Calu3 (cell line): ENCODE measurements at regions not wholly inside any gene's neighbourhood (a gene's known extent, or its start where the extent isn't known, plus 50 kb on each side); places are given as distances from the start of the nearest gene placed in this dataset.
A peak's percentile ranks its signal among the peaks of the same experiment; 100 is the strongest.

Experiments
- BruUV-seq: library from RNA; stranded (reverse); fragments of 400-500 nt; replicated peaks from 2 replicates; lab custom pipeline; 2021; lab: Mats Ljungman, UMichigan
- CTCF ChIA-PET: fragments of 300-600 bp; sonication (Branson Sonifier 250); formaldehyde crosslinking; loops from one replicate; lab custom pipeline; 2022; ENCODE audit warnings: antibody characterized with exemption; lab: Charles Lee
- DNase-seq: peaks from one replicate; pipeline ENCODE4 v3.0.0; 2022
- H3K27ac Mint-ChIP-seq: one replicate; pipeline ENCODE4 v1.8.0; 2022; ENCODE audit warnings: mixed read lengths; ENCODE audit not compliant: unreplicated experiment
- H3K27me3 Mint-ChIP-seq: one replicate; pipeline ENCODE4 v1.8.0; 2022; ENCODE audit warnings: mixed read lengths; ENCODE audit not compliant: unreplicated experiment
- H3K36me3 Mint-ChIP-seq: one replicate; pipeline ENCODE4 v1.8.0; 2022; ENCODE audit warnings: mild to moderate bottlenecking, moderate library complexity, mixed read lengths; ENCODE audit not compliant: insufficient read depth, unreplicated experiment
- H3K4me1 Mint-ChIP-seq: one replicate; pipeline ENCODE4 v1.8.0; 2022; ENCODE audit warnings: mild to moderate bottlenecking, low read depth, mixed read lengths; ENCODE audit not compliant: unreplicated experiment
- H3K4me3 Mint-ChIP-seq: one replicate; pipeline ENCODE4 v1.8.0; 2022; ENCODE audit warnings: mild to moderate bottlenecking, low read depth, moderate library complexity, mixed read lengths; ENCODE audit not compliant: unreplicated experiment
- H3K9me3 Mint-ChIP-seq: one replicate; pipeline ENCODE4 v1.8.0; 2022; ENCODE audit warnings: low read depth, mixed read lengths; ENCODE audit not compliant: unreplicated experiment
- CTCF ChIP-seq: fragments of 200-600 bp; IDR thresholded peaks from one replicate; pipeline ENCODE4 v1.8.0; 2022; ENCODE audit warnings: antibody characterized with exemption; ENCODE audit not compliant: unreplicated experiment
- intact Hi-C: fragments of 100-400 bp; cut with micrococcal nuclease; formaldehyde crosslinking; loops from one replicate; pipeline ENCODE4 v1.10.0; 2022; ENCODE audit not compliant: unreplicated experiment

- Mint-ChIP-seq H3K9me3 (peaks cover 2% of the 10 kb centered on the region), H3K36me3 (no peaks in the 10 kb centered on the region), H3K4me3 (no peak overlapping the region), H3K4me1 (peaks cover 10% of the 10 kb centered on the region), H3K27me3 (peaks cover 11% of the 10 kb centered on the region), H3K27ac (peak overlapping the region; percentile 56)
- CTCF ChIA-PET = interaction anchor here (1.0 to 1.4 kb wide), 5 partner anchors 11 to 219 kb away, joined by 3 to 5 read pairs (median 4); no protein-coding TSS in a partner anchor
- no peak for TF ChIP-seq CTCF
- intact Hi-C loops = no loop called here
- no TSS peak for BruUV-seq
- DNase-seq = peak; percentile 72
Observed at GRCh38 chr16:86798247-86799041, 220.1 kb downstream of the FOXL1 start.

- intact Hi-C loops = no loop called here
- H3K4me1 Mint-ChIP-seq = peaks cover 10% of the 10 kb centered on the region
- peaks cover 2% of the 10 kb centered on the region for H3K9me3 Mint-ChIP-seq
- H3K27me3 Mint-ChIP-seq = peaks cover 2% of the 10 kb centered on the region
- H3K36me3 Mint-ChIP-seq = no peaks in the 10 kb centered on the region
- TF ChIP-seq CTCF = no peak
- no peak overlapping the region for H3K27ac Mint-ChIP-seq
- no peak for DNase-seq
- H3K4me3 Mint-ChIP-seq = no peak overlapping the region
- CTCF ChIA-PET = interaction anchor here (1.0 to 1.4 kb wide), 4 partner anchors 10 to 218 kb away, joined by 4 to 5 read pairs (median 4); no protein-coding TSS in a partner anchor
- BruUV-seq = no TSS peak
Observed at GRCh38 chr16:86799367-86799766, 221.0 kb downstream of the FOXL1 start.

- DNase-seq = no peak
- no peak overlapping the region for H3K27ac Mint-ChIP-seq
- H3K4me1 Mint-ChIP-seq = peaks cover 10% of the 10 kb centered on the region
- peaks cover 2% of the 10 kb centered on the region for H3K9me3 Mint-ChIP-seq
- intact Hi-C loops = no loop called here
- no peaks in the 10 kb centered on the region for H3K36me3 Mint-ChIP-seq
- no TSS peak for BruUV-seq
- TF ChIP-seq CTCF = no peak
- no peak overlapping the region for H3K4me3 Mint-ChIP-seq
- no peaks in the 10 kb centered on the region for H3K27me3 Mint-ChIP-seq
- CTCF ChIA-PET = no interaction called here
Observed at GRCh38 chr16:86800894-86801293, 222.5 kb downstream of the FOXL1 start.

GRCh38 chr16:86802013-86802412, 223.7 kb downstream of the FOXL1 start:
- Mint-ChIP-seq H3K4me1 (peaks cover 10% of the 10 kb centered on the region), H3K36me3 (no peaks in the 10 kb centered on the region), H3K9me3 (peaks cover 2% of the 10 kb centered on the region), H3K27me3 (peaks cover 3% of the 10 kb centered on the region), H3K27ac (no peak overlapping the region), H3K4me3 (no peak overlapping the region)
- CTCF ChIA-PET = no interaction called here
- intact Hi-C loops = no loop called here
- no TSS peak for BruUV-seq
- no peak for DNase-seq
- TF ChIP-seq CTCF = no peak
